ENCODE measurements at regions not wholly inside any gene's neighbourhood (a gene's known extent, or its start where the extent isn't known, plus 50 kb on each side); places are given as distances from the start of the nearest gene placed in this dataset. TPM values are rescaled to one million over a fixed set of nuclear protein-coding genes. Genes with fewer than 3 reads are reported as not detected.

Small RNA genes in the stretch of these regions (small RNA-seq; reads per million reads assigned to genes)
- gene AL590099.1 (ENCODE audit: low replicate concordance) = not detected
- not detected for gene LSP1P1 (ENCODE audit: low replicate concordance)
